ENCODE measurements at regions not wholly inside any gene's neighbourhood (a gene's known extent, or its start where the extent isn't known, plus 50 kb on each side); places are given as distances from the start of the nearest gene placed in this dataset.
A peak's percentile ranks its signal among the peaks of the same experiment; 100 is the strongest.

DNA sequence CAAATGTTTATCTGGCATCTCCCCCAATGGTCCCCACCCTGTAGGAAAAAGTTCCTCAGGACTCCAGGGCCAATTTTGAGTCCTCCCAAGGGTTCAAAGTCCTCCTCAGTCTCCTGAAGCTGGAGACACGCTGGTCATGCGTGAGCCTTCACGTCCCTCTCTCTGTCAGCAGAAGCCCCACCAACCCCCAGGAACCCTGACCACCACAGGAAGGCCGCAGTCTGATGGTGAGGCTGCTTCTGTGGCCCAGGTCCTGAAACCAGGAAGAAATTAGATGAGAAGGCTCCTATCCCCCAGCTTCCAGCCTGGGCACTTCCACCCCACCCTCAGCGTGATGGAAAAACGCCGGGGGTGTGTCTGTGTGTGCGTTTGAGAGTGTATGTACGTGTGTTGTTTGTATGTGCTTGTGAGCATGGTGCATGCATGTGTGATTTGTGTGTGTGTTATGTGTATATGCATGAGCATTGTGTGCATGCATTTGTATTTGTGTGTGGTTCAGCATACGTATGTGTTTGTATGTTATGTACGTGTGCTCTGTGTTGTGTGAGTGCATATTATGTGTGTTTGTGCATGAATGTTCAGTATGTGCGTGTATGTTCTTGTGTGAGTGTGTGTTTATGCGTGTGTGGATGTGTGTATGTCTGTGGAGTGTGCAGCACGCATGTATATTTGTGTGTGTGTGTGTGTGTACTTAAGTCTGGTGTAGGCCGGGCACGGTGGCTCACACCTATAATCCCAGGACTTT lies 92.5 kb downstream of the SIK1 start:
- Mint-ChIP-seq H3K4me3 (no peak overlapping the region), H3K27ac (no peak overlapping the region), H3K4me1 (ENCODE audit: low read depth) (peaks cover 3% of the 10 kb centered on the region), H3K36me3 (ENCODE audit: low read depth) (no peaks in the 10 kb centered on the region), H3K9me3 (no peaks in the 10 kb centered on the region), H3K27me3 (peaks cover 3% of the 10 kb centered on the region)
- ATAC-seq, result no peak
- intact Hi-C loops (cut with micrococcal nuclease), result no loop called here
- ChIA-PET CTCF (no interaction called here), POLR2A (no interaction called here)
- no peak for TF ChIP-seq CTCF (IDR thresholded peaks at IDR 0.05)
- no peak for DNase-seq

- H3K4me1 Mint-ChIP-seq (ENCODE audit: low read depth), result peaks cover 3% of the 10 kb centered on the region
- ATAC-seq (peak; percentile 37), DNase-seq (no peak)
- no peak for TF ChIP-seq CTCF (IDR thresholded peaks at IDR 0.05)
- ChIA-PET CTCF (no interaction called here), POLR2A (no interaction called here)
- intact Hi-C loops (cut with micrococcal nuclease), result no loop called here
- no peaks in the 10 kb centered on the region for H3K36me3 Mint-ChIP-seq (ENCODE audit: low read depth)
- no peak overlapping the region for H3K4me3 Mint-ChIP-seq
- no peak overlapping the region for H3K27ac Mint-ChIP-seq
- peaks cover 3% of the 10 kb centered on the region for H3K27me3 Mint-ChIP-seq
- H3K9me3 Mint-ChIP-seq, result no peaks in the 10 kb centered on the region
These were observed 93.5 kb downstream of the SIK1 start for GRCh38 chr21:43333298-43334062.

DNA sequence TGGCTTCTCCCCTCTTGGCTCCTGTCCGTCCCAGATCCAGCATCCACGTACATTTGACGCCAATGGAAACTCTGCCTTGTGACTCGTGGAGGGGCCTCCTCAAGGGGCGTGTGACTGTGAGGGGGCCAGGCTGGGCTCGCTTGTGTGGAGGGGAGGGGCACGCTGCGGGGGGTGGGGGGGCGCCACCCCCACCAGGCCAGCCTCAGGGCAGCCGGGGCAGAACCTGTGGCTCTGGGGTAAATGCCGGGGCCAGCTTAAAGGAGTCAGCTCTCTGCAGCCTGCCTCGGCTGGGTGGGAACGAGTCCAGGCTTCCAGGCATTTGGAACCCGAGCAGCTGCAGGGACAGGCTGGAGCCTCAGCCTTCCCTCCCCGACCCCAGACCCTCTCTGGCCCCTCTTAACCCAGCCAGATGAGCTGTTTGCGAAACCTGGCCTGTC lies 94.1 kb downstream of the SIK1 start:
- DNase-seq (no peak), ATAC-seq (no peak)
- Mint-ChIP-seq H3K9me3 (no peaks in the 10 kb centered on the region), H3K4me1 (ENCODE audit: low read depth) (peaks cover 3% of the 10 kb centered on the region), H3K4me3 (no peak overlapping the region), H3K36me3 (ENCODE audit: low read depth) (no peaks in the 10 kb centered on the region), H3K27ac (no peak overlapping the region), H3K27me3 (peaks cover 3% of the 10 kb centered on the region)
- ChIA-PET CTCF (no interaction called here), POLR2A (no interaction called here)
- TF ChIP-seq CTCF (IDR thresholded peaks at IDR 0.05), result no peak
- intact Hi-C loops (cut with micrococcal nuclease), result no loop called here

- H3K27ac Mint-ChIP-seq, result no peak overlapping the region
- ChIA-PET CTCF (no interaction called here), POLR2A (no interaction called here)
- intact Hi-C loops (cut with micrococcal nuclease), result no loop called here
- DNase-seq, result no peak
- no peak for ATAC-seq
- H3K27me3 Mint-ChIP-seq, result peaks cover 3% of the 10 kb centered on the region
- peaks cover 3% of the 10 kb centered on the region for H3K4me1 Mint-ChIP-seq (ENCODE audit: low read depth)
- no peaks in the 10 kb centered on the region for H3K9me3 Mint-ChIP-seq
- no peak for TF ChIP-seq CTCF (IDR thresholded peaks at IDR 0.05)
- no peaks in the 10 kb centered on the region for H3K36me3 Mint-ChIP-seq (ENCODE audit: low read depth)
- H3K4me3 Mint-ChIP-seq, result no peak overlapping the region
These were observed 94.7 kb downstream of the SIK1 start for GRCh38 chr21:43331962-43332828.

All from activated CD8-positive, alpha-beta T cell treated with anti-CD3 and anti-CD28 coated beads for 36 hours (primary cell).